ENCODE measurements at regions not wholly inside any gene's neighbourhood (a gene's known extent, or its start where the extent isn't known, plus 50 kb on each side); places are given as distances from the start of the nearest gene placed in this dataset.

DNA sequence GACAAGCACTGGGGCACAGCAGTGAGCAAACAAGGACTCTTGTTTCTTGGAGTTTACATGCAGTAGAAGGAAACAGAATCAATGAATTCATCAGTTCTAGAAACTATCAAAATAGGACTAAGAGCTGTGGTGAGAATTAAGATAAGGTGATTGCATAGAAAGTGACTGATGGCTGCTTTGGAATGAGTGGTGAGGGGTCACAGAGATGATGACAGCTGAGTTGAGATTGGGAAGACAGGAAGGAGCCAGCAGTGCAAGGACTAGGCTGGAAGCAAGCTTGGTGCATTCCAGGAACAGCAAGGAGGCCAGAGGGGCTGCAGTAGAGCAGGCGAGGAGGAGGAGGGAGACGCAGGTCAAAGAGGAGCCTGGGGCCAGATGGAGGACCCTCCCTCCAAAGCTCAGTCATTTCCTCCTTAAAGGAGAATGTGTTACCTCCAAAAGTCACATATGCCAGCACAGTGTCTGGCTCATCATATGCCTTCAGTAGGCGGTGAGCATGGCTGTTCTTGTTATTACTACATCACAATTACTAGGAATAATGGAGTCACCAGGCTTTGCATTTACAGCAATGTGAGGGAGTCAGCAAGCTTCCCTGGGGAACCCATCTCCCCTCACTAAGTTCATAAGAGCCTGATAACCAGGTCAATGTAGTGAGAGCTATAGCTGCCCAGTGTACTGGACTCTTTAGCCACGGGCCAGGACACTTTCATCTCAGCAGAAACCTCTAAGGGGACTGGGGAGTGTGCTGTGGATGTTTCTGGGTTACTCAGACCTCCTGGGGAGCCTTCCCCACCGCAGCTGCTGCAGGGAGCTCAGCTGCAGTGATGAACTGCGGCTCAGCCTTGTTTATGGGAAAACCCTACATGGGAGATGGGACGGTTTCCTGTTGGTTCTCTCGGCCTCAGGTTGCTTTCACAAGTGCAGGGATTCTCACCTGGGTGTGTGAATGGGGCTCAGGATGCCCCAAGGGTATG, 157.2 kb downstream of the SEC14L1 start:
- TF ChIP-seq, protein P1, sequence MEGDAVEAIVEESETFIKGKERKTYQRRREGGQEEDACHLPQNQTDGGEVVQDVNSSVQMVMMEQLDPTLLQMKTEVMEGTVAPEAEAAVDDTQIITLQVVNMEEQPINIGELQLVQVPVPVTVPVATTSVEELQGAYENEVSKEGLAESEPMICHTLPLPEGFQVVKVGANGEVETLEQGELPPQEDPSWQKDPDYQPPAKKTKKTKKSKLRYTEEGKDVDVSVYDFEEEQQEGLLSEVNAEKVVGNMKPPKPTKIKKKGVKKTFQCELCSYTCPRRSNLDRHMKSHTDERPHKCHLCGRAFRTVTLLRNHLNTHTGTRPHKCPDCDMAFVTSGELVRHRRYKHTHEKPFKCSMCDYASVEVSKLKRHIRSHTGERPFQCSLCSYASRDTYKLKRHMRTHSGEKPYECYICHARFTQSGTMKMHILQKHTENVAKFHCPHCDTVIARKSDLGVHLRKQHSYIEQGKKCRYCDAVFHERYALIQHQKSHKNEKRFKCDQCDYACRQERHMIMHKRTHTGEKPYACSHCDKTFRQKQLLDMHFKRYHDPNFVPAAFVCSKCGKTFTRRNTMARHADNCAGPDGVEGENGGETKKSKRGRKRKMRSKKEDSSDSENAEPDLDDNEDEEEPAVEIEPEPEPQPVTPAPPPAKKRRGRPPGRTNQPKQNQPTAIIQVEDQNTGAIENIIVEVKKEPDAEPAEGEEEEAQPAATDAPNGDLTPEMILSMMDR (IDR thresholded peaks at IDR 0.05) = no peak
- TF ChIP-seq POLR2A (IDR thresholded peaks at IDR 0.05) (no peak), POLR2AphosphoS5 (IDR thresholded peaks at IDR 0.05) (no peak)

All from upper lobe of left lung (tissue), 4 donors.